ENCODE measurements at regions not wholly inside any gene's neighbourhood (a gene's known extent, or its start where the extent isn't known, plus 50 kb on each side); places are given as distances from the start of the nearest gene placed in this dataset.

DNA sequence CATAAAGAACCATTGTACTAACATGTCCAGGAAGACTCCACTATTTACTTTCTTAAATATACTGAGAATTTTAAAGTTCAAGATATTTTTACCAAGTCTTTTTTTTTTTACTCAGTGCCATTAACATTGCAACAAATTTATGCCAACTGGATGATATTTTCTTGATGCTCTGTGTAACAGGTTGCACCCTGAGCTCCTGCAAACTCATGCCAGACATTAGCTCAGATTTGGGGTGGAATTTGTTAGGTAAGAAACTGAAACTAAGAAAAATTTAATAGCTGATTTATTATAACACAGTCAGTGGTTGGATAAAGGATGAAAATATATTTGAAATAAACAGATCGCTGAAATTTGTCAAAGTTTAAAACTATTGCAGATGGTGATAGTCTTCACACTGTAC is 228.6 kb upstream of the SPHKAP start:
- no peak overlapping the region for H3K4me3 ChIP-seq (replicated peaks in 1 of 3; ENCODE audit: low read depth in 2 of 3, low read length in 3 of 3)
- WGBS (ENCODE audit: insufficient coverage): no CpG with 5 or more reads among the region's 1 CpG
- H3K9me3 ChIP-seq (replicated peaks in 1 of 2; ENCODE audit: control insufficient read depth in 1 of 2, insufficient read depth in 1 of 2, low read length in 2 of 2): peaks cover 0 to 2% of the 10 kb centered on the region in 2 donors
- peaks cover 0 to 5% (median 2%) of the 10 kb centered on the region in 7 donors for H3K9me3 Mint-ChIP-seq
- no peak overlapping the region for H3K4me3 Mint-ChIP-seq
- TF ChIP-seq, protein P1, sequence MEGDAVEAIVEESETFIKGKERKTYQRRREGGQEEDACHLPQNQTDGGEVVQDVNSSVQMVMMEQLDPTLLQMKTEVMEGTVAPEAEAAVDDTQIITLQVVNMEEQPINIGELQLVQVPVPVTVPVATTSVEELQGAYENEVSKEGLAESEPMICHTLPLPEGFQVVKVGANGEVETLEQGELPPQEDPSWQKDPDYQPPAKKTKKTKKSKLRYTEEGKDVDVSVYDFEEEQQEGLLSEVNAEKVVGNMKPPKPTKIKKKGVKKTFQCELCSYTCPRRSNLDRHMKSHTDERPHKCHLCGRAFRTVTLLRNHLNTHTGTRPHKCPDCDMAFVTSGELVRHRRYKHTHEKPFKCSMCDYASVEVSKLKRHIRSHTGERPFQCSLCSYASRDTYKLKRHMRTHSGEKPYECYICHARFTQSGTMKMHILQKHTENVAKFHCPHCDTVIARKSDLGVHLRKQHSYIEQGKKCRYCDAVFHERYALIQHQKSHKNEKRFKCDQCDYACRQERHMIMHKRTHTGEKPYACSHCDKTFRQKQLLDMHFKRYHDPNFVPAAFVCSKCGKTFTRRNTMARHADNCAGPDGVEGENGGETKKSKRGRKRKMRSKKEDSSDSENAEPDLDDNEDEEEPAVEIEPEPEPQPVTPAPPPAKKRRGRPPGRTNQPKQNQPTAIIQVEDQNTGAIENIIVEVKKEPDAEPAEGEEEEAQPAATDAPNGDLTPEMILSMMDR (IDR thresholded peaks at IDR 0.05): no peak
- intact Hi-C loops (cut with micrococcal nuclease): no loop called here
- no peaks in the 10 kb centered on the region for H3K36me3 ChIP-seq (replicated peaks in 1 of 2; ENCODE audit: control insufficient read depth in 1 of 2, insufficient read depth in 2 of 2, low read length in 2 of 2)
- no peaks in the 10 kb centered on the region for H3K27me3 Mint-ChIP-seq (ENCODE audit: low read depth in 3 of 3)
- H3K4me1 Mint-ChIP-seq: no peaks in the 10 kb centered on the region
- H2AFZ ChIP-seq (ENCODE audit: insufficient read depth, low read depth, low read length, poor library complexity, severe bottlenecking): no peak overlapping the region
- no peaks in the 10 kb centered on the region for H3K79me2 ChIP-seq (ENCODE audit: insufficient read depth, low read length)
- no peaks in the 10 kb centered on the region for H3K36me3 Mint-ChIP-seq
- no peaks in the 10 kb centered on the region for H3K4me1 ChIP-seq (ENCODE audit: control insufficient read depth in 1 of 2, insufficient read depth in 2 of 2, low read length in 2 of 2)
- no peak overlapping the region for H3K4me2 ChIP-seq (replicated peaks; ENCODE audit: extremely low read depth, low read length, poor library complexity, severe bottlenecking)
- no peak for DNase-seq
- no peak overlapping the region for H3K27ac Mint-ChIP-seq
- no peak overlapping the region for H3K27ac ChIP-seq (ENCODE audit: low read depth in 1 of 2, low read length in 2 of 2)
- no peaks in the 10 kb centered on the region for H4K20me1 ChIP-seq (ENCODE audit: insufficient read depth, low read length)
- H3K27me3 ChIP-seq (ENCODE audit: control insufficient read depth in 2 of 2, insufficient read depth in 2 of 2, low read length in 2 of 2): no peaks in the 10 kb centered on the region
- no peak overlapping the region for H3K9ac ChIP-seq (ENCODE audit: insufficient read depth, low read length, poor library complexity, severe bottlenecking)

GRCh38 chr2:228409493-228409892 is 228.0 kb upstream of the SPHKAP start:
- H3K9ac ChIP-seq (ENCODE audit: insufficient read depth, low read length, poor library complexity, severe bottlenecking): no peak overlapping the region
- peaks cover 0 to 3% of the 10 kb centered on the region in 2 donors for H3K9me3 ChIP-seq (replicated peaks in 1 of 2; ENCODE audit: control insufficient read depth in 1 of 2, insufficient read depth in 1 of 2, low read length in 2 of 2)
- Mint-ChIP-seq H3K4me3 (no peak overlapping the region), H3K4me1 (no peaks in the 10 kb centered on the region), H3K27ac (no peak overlapping the region), H3K36me3 (no peaks in the 10 kb centered on the region), H3K27me3 (ENCODE audit: low read depth in 3 of 3) (no peaks in the 10 kb centered on the region), H3K9me3 (peaks cover 0 to 5% (median 2%) of the 10 kb centered on the region in 7 donors)
- no peaks in the 10 kb centered on the region for H3K79me2 ChIP-seq (ENCODE audit: insufficient read depth, low read length)
- no peaks in the 10 kb centered on the region for H3K4me1 ChIP-seq (ENCODE audit: control insufficient read depth in 1 of 2, insufficient read depth in 2 of 2, low read length in 2 of 2)
- no peak for DNase-seq
- no CpG with 5 or more reads among the region's 1 CpG for WGBS (ENCODE audit: insufficient coverage)
- intact Hi-C loops (cut with micrococcal nuclease): no loop called here
- H2AFZ ChIP-seq (ENCODE audit: insufficient read depth, low read depth, low read length, poor library complexity, severe bottlenecking): no peak overlapping the region
- H3K4me2 ChIP-seq (replicated peaks; ENCODE audit: extremely low read depth, low read length, poor library complexity, severe bottlenecking): no peak overlapping the region
- H3K4me3 ChIP-seq (replicated peaks in 1 of 3; ENCODE audit: low read depth in 2 of 3, low read length in 3 of 3): no peak overlapping the region
- no peaks in the 10 kb centered on the region for H3K36me3 ChIP-seq (replicated peaks in 1 of 2; ENCODE audit: control insufficient read depth in 1 of 2, insufficient read depth in 2 of 2, low read length in 2 of 2)
- TF ChIP-seq, protein P1 (IDR thresholded peaks at IDR 0.05): no peak
- H4K20me1 ChIP-seq (ENCODE audit: insufficient read depth, low read length): no peaks in the 10 kb centered on the region
- no peak overlapping the region for H3K27ac ChIP-seq (ENCODE audit: low read depth in 1 of 2, low read length in 2 of 2)
- no peaks in the 10 kb centered on the region for H3K27me3 ChIP-seq (ENCODE audit: control insufficient read depth in 2 of 2, insufficient read depth in 2 of 2, low read length in 2 of 2)

All from CD14-positive monocyte (primary cell).